Right lobe of liver (tissue), 6 donors: ENCODE measurements at regions not wholly inside any gene's neighbourhood (a gene's known extent, or its start where the extent isn't known, plus 50 kb on each side); places are given as distances from the start of the nearest gene placed in this dataset.

Source experiments
- ATAC-seq, 4 donors: fragments of 200-7000 bp; cut with Tn5 transposase; one replicate each; pipeline ENCODE4 v1.9.1; 2020; ENCODE audit warnings: mild to moderate bottlenecking in 4 of 4, moderate library complexity in 4 of 4
- DNase-seq, 3 donors: peaks; one replicate each; pipeline ENCODE4 v3.0.0-alpha.2; 2020
- H3K27ac ChIP-seq, 3 donors: fragments of 200-600 bp; one replicate each; pipeline ENCODE4 v1.8.0; 2022
- H3K27me3 ChIP-seq, 2 donors: fragments of 200-600 bp; one replicate each; pipeline ENCODE4 v1.8.0; 2022
- H3K36me3 ChIP-seq, 4 donors: fragments of 200-600 bp; sonication (generic) in 1 of 4; one replicate each; pipeline versions ENCODE4 v1.5.1 to v1.8.0; 2017 to 2022; ENCODE audit warnings: control low read depth in 1 of 4
- H3K4me1 ChIP-seq, 4 donors: fragments of 200-600 bp; sonication (generic) in 1 of 4; one replicate each; pipeline versions ENCODE4 v1.5.1 to v1.8.0; 2017 to 2022; ENCODE audit warnings: control low read depth in 1 of 4
- H3K4me3 ChIP-seq, 3 donors: fragments of 200-600 bp; one replicate each; pipeline ENCODE4 v1.8.0; 2022
- H3K9me3 ChIP-seq, 4 donors: fragments of 200-600 bp; sonication (generic) in 1 of 4; one replicate each; pipeline versions ENCODE4 v1.5.1 to v1.8.0; 2017 to 2022; ENCODE audit warnings: control low read depth in 1 of 4
- POLR2A ChIP-seq: fragments of 450-650 bp; IDR thresholded peaks from one replicate; pipeline ENCODE4 v1.6.1; 2017; ENCODE audit warnings: antibody characterized with exemption, mild to moderate bottlenecking
- WGBS: methylation state at CpG from one replicate; pipeline ENCODE4 v1.1.6; 2018; ENCODE audit warnings: low coverage, low lambda C conversion rate; ENCODE audit not compliant: insufficient coverage; ENCODE audit errors: missing lambda C conversion rate; 5-methylcytosine and 5-hydroxymethylcytosine counted together
- intact Hi-C, 2 donors: fragments of 100-400 bp; cut with DNase I; formaldehyde crosslinking; loops; one replicate each; pipeline versions ENCODE4 v1.11.2 to v1.14.1; 2022
- TF ChIP-seq, protein P1 (sequence below), 4 donors: fragments of 200-600 bp in 3 of 4; fragments of 450-650 bp in 1 of 4; IDR thresholded peaks; one replicate each; pipeline versions ENCODE4 v1.5.1 to v1.8.0; 2016 to 2022; ENCODE audit warnings: antibody characterized with exemption in 4 of 4, mild to moderate bottlenecking in 2 of 4
- donor health status: DM: no; HTN: yes; CAD: no.
- donor health status: DM: no; HTN: no; CAD: no.
- donor health status: DM: no; HTN: no; CAD: no.
- donor health status: DM: no; HTN: yes; CAD: no.
- donor health status: DM: no; HTN: yes; CAD: no.

DNA sequence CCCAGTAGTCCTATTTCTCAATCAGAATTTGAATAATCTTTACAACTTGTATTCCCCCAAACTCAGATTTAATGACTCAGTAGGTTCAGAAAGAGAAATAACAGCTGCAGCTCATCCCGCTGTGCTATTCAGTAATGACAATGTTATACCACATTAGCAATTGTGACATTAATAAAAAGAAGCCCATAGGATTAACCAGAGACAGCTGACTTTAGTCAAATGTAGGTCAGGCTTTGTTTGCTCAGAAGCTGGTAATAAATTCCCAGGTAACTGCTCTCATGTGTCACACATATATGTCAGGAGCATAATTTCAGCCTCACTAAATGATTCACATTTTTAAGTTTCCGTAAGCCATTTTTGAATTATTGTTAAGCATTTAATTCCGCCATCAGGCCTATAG lies 222.0 kb upstream of the UBE2E2 start:
- 88% methylated on average over 3 of the region's 3 CpGs for WGBS
- intact Hi-C loops, result no loop called here
- no peak for ATAC-seq
- Histone ChIP-seq H3K36me3 (no peaks in the 10 kb centered on the region), H3K4me1 (no peaks in the 10 kb centered on the region), H3K9me3 (no peaks in the 10 kb centered on the region), H3K4me3 (no peak overlapping the region), H3K27me3 (no peaks in the 10 kb centered on the region), H3K27ac (no peak overlapping the region)
- TF ChIP-seq POLR2A, result no peak
- TF ChIP-seq, protein P1, sequence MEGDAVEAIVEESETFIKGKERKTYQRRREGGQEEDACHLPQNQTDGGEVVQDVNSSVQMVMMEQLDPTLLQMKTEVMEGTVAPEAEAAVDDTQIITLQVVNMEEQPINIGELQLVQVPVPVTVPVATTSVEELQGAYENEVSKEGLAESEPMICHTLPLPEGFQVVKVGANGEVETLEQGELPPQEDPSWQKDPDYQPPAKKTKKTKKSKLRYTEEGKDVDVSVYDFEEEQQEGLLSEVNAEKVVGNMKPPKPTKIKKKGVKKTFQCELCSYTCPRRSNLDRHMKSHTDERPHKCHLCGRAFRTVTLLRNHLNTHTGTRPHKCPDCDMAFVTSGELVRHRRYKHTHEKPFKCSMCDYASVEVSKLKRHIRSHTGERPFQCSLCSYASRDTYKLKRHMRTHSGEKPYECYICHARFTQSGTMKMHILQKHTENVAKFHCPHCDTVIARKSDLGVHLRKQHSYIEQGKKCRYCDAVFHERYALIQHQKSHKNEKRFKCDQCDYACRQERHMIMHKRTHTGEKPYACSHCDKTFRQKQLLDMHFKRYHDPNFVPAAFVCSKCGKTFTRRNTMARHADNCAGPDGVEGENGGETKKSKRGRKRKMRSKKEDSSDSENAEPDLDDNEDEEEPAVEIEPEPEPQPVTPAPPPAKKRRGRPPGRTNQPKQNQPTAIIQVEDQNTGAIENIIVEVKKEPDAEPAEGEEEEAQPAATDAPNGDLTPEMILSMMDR (IDR thresholded peaks at IDR 0.05), result no peak
- DNase-seq, result no peak

DNA sequence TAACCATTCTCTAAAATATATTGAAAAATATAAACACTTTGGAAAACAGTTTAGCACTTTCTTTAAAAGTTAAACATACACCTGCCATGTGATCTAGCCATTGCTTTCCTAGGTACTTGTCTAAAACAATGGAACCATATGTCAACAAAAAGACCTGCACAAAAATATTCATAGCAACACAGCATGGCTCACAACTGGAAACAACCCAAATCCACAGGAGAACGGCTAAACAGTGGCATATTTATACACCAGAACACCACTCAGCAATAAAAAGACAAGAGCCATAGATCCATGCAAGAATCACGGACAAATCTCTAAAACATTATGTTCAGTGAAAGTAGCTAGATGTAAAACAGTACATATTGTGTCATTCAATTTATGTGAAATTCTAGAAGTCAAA lies 221.3 kb upstream of the UBE2E2 start:
- Histone ChIP-seq H3K27ac (no peak overlapping the region), H3K4me1 (no peaks in the 10 kb centered on the region), H3K9me3 (no peaks in the 10 kb centered on the region), H3K36me3 (no peaks in the 10 kb centered on the region), H3K4me3 (no peak overlapping the region), H3K27me3 (no peaks in the 10 kb centered on the region)
- no peak for DNase-seq
- intact Hi-C loops, result no loop called here
- TF ChIP-seq POLR2A, result no peak
- TF ChIP-seq, protein P1 (IDR thresholded peaks at IDR 0.05), result no peak
- ATAC-seq, result no peak
- WGBS, result 54% methylated on average over 2 of the region's 2 CpGs

DNA sequence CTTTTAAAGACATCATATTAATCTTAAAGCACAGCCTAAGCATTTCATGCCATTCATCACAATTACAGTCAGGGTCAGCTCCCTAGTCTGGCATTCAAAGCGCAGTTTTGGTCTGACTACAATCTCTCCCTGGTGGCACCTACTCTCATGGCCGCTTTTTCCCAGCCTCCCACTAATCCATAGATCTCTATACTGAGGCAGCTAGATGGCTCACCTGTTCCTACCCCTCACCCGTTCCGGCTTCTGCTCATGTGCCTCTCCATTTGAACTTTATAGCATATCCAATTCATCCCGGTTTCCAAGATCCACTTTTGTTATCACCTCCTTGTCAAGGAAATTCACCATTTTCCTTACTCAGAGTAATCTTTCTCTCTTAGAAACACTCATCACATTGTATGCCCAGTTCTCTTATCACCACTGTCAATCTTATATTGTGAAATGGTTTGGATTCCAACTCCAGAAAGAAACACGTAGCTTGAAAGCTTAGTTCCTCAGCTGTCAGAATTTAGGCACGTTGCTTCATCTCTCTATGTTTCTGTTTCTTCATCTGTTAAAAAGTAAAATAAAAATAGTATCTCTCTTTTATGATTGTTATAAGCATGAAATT lies 220.0 kb upstream of the UBE2E2 start:
- WGBS, result 56% methylated on average over 7 of the region's 7 CpGs
- no peak for DNase-seq
- TF ChIP-seq, protein P1 (IDR thresholded peaks at IDR 0.05), result no peak
- TF ChIP-seq POLR2A, result no peak
- Histone ChIP-seq H3K27me3 (no peaks in the 10 kb centered on the region), H3K4me1 (no peaks in the 10 kb centered on the region), H3K36me3 (no peaks in the 10 kb centered on the region), H3K4me3 (no peak overlapping the region), H3K9me3 (no peaks in the 10 kb centered on the region), H3K27ac (no peak overlapping the region)
- no peak for ATAC-seq
- intact Hi-C loops, result no loop called here

DNA sequence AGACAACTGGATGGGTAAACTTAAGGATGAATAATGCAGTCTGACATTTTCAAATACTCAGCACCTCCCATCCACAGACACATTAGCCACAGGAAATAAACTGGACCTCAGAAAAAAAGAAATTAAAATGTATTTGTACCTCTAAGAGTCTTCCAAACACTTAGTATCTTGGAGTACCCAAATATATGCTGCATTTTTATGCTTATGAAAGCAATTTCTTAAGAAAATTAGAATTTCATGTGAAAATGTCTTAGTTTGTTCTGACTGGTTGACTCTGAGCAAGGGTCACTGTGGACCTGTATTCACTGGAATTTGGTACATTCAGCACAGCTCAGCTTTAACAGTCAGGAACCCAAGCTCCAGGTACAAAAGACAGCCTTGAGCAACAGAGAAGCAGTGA lies 216.2 kb upstream of the UBE2E2 start:
- H3K4me1 ChIP-seq, result no peaks in the 10 kb centered on the region
- H3K27ac ChIP-seq, result no peak overlapping the region
- no peak for ATAC-seq
- H3K9me3 ChIP-seq, result no peaks in the 10 kb centered on the region
- H3K27me3 ChIP-seq, result no peaks in the 10 kb centered on the region
- TF ChIP-seq, protein P1 (IDR thresholded peaks at IDR 0.05), result no peak
- no peak for TF ChIP-seq POLR2A
- H3K36me3 ChIP-seq, result no peaks in the 10 kb centered on the region
- no peak for DNase-seq
- intact Hi-C loops, result no loop called here
- H3K4me3 ChIP-seq, result no peak overlapping the region

DNA sequence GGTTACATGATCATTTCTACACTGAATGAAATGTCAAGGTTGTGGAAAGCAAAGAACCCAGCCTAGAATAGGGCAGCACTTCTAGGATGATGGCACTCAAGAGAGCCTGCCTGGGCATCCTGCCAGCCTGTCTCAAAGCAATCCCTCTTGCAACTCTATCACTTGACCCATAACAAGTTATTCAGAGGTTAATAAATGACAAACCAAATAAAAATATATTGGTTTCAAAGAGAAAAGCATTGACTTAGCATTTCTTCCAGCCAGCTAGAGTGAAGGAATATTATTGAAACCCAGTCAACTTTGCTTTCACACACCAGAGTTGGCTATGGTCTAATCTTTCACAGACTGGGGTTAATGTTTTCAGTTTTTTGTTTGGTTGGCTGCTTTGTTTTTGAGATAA lies 214.6 kb upstream of the UBE2E2 start:
- intact Hi-C loops, result no loop called here
- DNase-seq (no peak), ATAC-seq (peak in 1 of 4 donors; percentile 18)
- Histone ChIP-seq H3K9me3 (no peaks in the 10 kb centered on the region), H3K4me3 (no peak overlapping the region), H3K27ac (no peak overlapping the region), H3K4me1 (no peaks in the 10 kb centered on the region), H3K27me3 (no peaks in the 10 kb centered on the region), H3K36me3 (no peaks in the 10 kb centered on the region)
- TF ChIP-seq, protein P1 (IDR thresholded peaks at IDR 0.05), result no peak
- TF ChIP-seq POLR2A, result no peak
